Smooth muscle cell (in vitro differentiated cells): ENCODE measurements at regions not wholly inside any gene's neighbourhood (a gene's known extent, or its start where the extent isn't known, plus 50 kb on each side); places are given as distances from the start of the nearest gene placed in this dataset.

Source experiments
- DNase-seq: peaks from one replicate; lab custom pipeline; 2025; ENCODE audit not compliant: unreplicated experiment; lab: John Stamatoyannopoulos, UW
- H2AFZ ChIP-seq: fragments of 200-600 bp; sonication (generic); 2 replicates; pipeline ENCODE4 v1.6.0; 2016; ENCODE audit warnings: antibody characterized with exemption, low read depth, mild to moderate bottlenecking
- H3F3A ChIP-seq: fragments of 200-600 bp; sonication (generic); 2 replicates; pipeline ENCODE4 v1.6.0; 2017; ENCODE audit warnings: antibody characterized with exemption, low read depth
- H3K27ac ChIP-seq: fragments of 200-600 bp; sonication (generic); 2 replicates; pipeline ENCODE4 v1.5.1; 2016; ENCODE audit warnings: low read depth, mild to moderate bottlenecking
- H3K27me3 ChIP-seq: fragments of 200-600 bp; sonication (generic); 2 replicates; pipeline ENCODE4 v1.6.1; 2016; ENCODE audit warnings: low read depth, mild to moderate bottlenecking
- H3K36me3 ChIP-seq: fragments of 200-600 bp; sonication (generic); 2 replicates; pipeline ENCODE4 v1.5.1; 2016; ENCODE audit warnings: low read depth
- H3K4me1 ChIP-seq: fragments of 200-600 bp; sonication (generic); 2 replicates; pipeline ENCODE4 v1.5.1; 2016; ENCODE audit warnings: low read depth
- H3K4me2 ChIP-seq: fragments of 200-600 bp; sonication (generic); 2 replicates; pipeline ENCODE4 v1.6.0; 2016; ENCODE audit warnings: mild to moderate bottlenecking
- H3K4me3 ChIP-seq: fragments of 200-600 bp; sonication (generic); 2 replicates; pipeline ENCODE4 v1.5.1; 2016; ENCODE audit warnings: mild to moderate bottlenecking
- H3K79me2 ChIP-seq: fragments of 200-600 bp; sonication (generic); 2 replicates; pipeline ENCODE4 v1.6.0; 2016; ENCODE audit warnings: low read depth, mild to moderate bottlenecking
- H3K9ac ChIP-seq: fragments of 200-600 bp; sonication (generic); 2 replicates; pipeline ENCODE4 v1.6.0; 2016; ENCODE audit warnings: low read depth
- H3K9me3 ChIP-seq: fragments of 200-600 bp; sonication (generic); replicated peaks from 2 replicates; pipeline ENCODE4 v1.5.1; 2016; ENCODE audit warnings: low read depth
- H4K20me1 ChIP-seq: fragments of 200-600 bp; sonication (generic); 2 replicates; pipeline ENCODE4 v1.6.0; 2016; ENCODE audit warnings: low read depth
- WGBS: methylation state at CpG from one replicate; pipeline ENCODE4 v1.1.7; 2016; ENCODE audit warnings: low lambda C conversion rate; 5-methylcytosine and 5-hydroxymethylcytosine counted together
- TF ChIP-seq, protein P1 (sequence below): fragments of 200-600 bp; sonication (generic); IDR thresholded peaks from 2 replicates; pipeline ENCODE4 v1.5.1; 2017; ENCODE audit warnings: borderline replicate concordance, mild to moderate bottlenecking, antibody characterized with exemption; ENCODE audit not compliant: insufficient read depth, poor library complexity, severe bottlenecking

DNA sequence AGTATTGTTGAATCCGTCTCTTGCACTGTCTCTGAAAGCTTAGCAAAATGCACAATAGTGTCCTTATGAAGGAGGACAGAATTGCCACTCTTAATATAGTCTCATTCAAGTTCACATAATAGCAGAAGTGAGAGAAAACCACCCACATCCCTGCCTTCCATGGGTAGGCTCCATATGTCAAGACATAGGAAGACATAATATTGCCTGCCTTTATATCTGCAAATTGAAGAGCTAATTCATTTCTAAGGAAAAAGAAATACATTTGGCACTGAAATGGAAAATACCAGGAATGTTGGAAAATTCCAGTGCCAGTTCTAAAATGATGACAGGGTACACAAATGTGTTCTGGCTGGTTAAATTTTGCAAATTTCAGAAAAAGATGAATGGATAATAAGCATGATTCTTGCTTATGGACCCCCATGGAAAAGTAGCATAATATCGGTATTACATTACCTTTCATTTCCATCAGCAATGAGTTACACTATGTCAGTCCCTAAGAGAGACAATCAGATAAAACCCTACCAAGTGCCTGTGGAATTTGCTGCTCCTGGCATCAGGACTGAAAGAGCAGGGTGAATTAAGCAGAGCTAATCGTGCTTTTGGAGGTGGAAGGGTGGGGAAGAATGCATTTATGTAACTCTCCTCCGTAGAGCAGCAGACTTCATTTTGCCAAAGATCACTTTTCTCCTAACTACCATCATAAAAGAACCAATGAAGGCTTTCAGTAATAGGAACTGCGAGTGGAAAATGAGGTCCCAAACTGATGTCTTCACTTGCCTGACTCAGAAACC, 312.6 kb downstream of the FGFR2 start:
- Histone ChIP-seq H3K27ac (no peak overlapping the region), H3K36me3 (no peaks in the 10 kb centered on the region), H3F3A (no peaks in the 10 kb centered on the region), H2AFZ (no peak overlapping the region), H3K27me3 (no peaks in the 10 kb centered on the region), H4K20me1 (no peaks in the 10 kb centered on the region), H3K9ac (no peak overlapping the region), H3K9me3 (no peaks in the 10 kb centered on the region), H3K79me2 (no peaks in the 10 kb centered on the region), H3K4me1 (peaks cover 16% of the 10 kb centered on the region), H3K4me3 (no peak overlapping the region), H3K4me2 (no peak overlapping the region)
- TF ChIP-seq, protein P1, sequence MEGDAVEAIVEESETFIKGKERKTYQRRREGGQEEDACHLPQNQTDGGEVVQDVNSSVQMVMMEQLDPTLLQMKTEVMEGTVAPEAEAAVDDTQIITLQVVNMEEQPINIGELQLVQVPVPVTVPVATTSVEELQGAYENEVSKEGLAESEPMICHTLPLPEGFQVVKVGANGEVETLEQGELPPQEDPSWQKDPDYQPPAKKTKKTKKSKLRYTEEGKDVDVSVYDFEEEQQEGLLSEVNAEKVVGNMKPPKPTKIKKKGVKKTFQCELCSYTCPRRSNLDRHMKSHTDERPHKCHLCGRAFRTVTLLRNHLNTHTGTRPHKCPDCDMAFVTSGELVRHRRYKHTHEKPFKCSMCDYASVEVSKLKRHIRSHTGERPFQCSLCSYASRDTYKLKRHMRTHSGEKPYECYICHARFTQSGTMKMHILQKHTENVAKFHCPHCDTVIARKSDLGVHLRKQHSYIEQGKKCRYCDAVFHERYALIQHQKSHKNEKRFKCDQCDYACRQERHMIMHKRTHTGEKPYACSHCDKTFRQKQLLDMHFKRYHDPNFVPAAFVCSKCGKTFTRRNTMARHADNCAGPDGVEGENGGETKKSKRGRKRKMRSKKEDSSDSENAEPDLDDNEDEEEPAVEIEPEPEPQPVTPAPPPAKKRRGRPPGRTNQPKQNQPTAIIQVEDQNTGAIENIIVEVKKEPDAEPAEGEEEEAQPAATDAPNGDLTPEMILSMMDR, result no peak
- WGBS, result 61% methylated on average over 5 of the region's 5 CpGs
- DNase-seq, result no peak

- whole genome bisulfite sequencing, result 39% methylated on average over 1 of the region's 1 CpG
- H3K36me3 ChIP-seq, result no peaks in the 10 kb centered on the region
- H3K79me2 ChIP-seq, result no peaks in the 10 kb centered on the region
- no peaks in the 10 kb centered on the region for H3K9me3 ChIP-seq
- no peaks in the 10 kb centered on the region for H3K27me3 ChIP-seq
- no peak overlapping the region for H3K4me2 ChIP-seq
- TF ChIP-seq, protein P1, result no peak
- H3K4me1 ChIP-seq, result peaks cover 16% of the 10 kb centered on the region
- H3K4me3 ChIP-seq, result no peak overlapping the region
- no peak overlapping the region for H3K27ac ChIP-seq
- no peak for DNase-seq
- no peaks in the 10 kb centered on the region for H4K20me1 ChIP-seq
- H3F3A ChIP-seq, result peaks cover 5% of the 10 kb centered on the region
- no peak overlapping the region for H2AFZ ChIP-seq
- no peak overlapping the region for H3K9ac ChIP-seq
These were observed 310.2 kb downstream of the FGFR2 start for GRCh38 chr10:121288011-121288410.

DNA sequence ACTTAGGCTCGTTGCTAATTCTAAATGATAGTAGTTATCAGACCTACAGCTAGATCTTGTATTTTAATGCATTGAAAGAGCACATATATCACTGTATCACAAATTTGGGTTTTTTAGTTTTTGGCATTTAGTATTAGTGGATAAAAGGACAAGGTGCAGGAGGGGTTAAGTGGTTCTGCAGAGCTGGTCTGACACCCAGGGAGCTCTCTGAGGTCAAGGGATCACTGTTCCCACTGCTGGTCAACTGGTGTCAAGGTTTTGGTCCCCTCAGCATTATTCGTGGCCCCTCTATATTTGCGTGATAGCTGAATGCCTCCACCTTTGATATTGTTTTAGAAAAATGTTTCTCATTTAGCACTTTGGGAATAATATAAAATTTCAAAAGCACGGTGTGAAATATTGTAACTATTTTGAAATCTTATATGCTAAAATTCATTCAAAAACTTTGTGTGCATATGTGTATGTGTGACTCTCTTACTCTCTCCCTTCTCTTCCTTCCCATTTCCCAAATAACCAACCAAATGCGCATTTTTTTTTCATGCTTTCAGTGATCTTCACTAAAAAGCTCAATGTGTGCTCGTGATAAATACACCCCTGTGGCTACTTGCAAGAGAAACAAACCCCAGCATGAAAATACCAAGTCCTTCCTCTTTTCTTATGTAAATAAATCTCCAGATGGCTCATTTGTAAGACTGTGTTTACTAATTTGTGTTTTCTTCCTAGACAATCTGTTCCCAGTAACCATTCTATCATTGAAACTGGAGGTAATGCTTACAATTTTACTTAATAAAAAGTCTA, 309.2 kb downstream of the FGFR2 start:
- Histone ChIP-seq H3K36me3 (no peaks in the 10 kb centered on the region), H3K4me1 (peaks cover 16% of the 10 kb centered on the region), H3K27me3 (no peaks in the 10 kb centered on the region), H3K79me2 (no peaks in the 10 kb centered on the region), H4K20me1 (no peaks in the 10 kb centered on the region), H3K27ac (no peak overlapping the region), H3K9me3 (no peaks in the 10 kb centered on the region), H3K4me2 (no peak overlapping the region), H3K4me3 (no peak overlapping the region), H2AFZ (no peak overlapping the region), H3K9ac (no peak overlapping the region), H3F3A (peaks cover 5% of the 10 kb centered on the region)
- DNase-seq, result no peak
- TF ChIP-seq, protein P1, result no peak
- 55% methylated on average over 6 of the region's 6 CpGs for WGBS
